Tibial nerve (tissue), 3 donors: ENCODE measurements at regions not wholly inside any gene's neighbourhood (a gene's known extent, or its start where the extent isn't known, plus 50 kb on each side); places are given as distances from the start of the nearest gene placed in this dataset.
A peak's percentile ranks its signal among the peaks of the same experiment; 100 is the strongest.

Source experiments
- POLR2A ChIP-seq, 2 donors: fragments of 450-650 bp; IDR thresholded peaks; one replicate each; pipeline ENCODE4 v1.6.1; 2017; ENCODE audit warnings: antibody characterized with exemption in 2 of 2, mild to moderate bottlenecking in 2 of 2, moderate library complexity in 2 of 2
- TF ChIP-seq, protein P1 (sequence below), 5 experiments: fragments of 200-600 bp in 3 of 5; fragments of 450-650 bp in 2 of 5; sonication (generic) in 3 of 5; IDR thresholded peaks; one replicate each; pipeline ENCODE4 v1.5.1; 2016 to 2019; ENCODE audit warnings: antibody characterized with exemption in 5 of 5, mild to moderate bottlenecking in 3 of 5, moderate library complexity in 2 of 5

GRCh38 chr11:23021287-23021863, 161.1 kb upstream of the CCDC179 start:
- TF ChIP-seq, protein P1, sequence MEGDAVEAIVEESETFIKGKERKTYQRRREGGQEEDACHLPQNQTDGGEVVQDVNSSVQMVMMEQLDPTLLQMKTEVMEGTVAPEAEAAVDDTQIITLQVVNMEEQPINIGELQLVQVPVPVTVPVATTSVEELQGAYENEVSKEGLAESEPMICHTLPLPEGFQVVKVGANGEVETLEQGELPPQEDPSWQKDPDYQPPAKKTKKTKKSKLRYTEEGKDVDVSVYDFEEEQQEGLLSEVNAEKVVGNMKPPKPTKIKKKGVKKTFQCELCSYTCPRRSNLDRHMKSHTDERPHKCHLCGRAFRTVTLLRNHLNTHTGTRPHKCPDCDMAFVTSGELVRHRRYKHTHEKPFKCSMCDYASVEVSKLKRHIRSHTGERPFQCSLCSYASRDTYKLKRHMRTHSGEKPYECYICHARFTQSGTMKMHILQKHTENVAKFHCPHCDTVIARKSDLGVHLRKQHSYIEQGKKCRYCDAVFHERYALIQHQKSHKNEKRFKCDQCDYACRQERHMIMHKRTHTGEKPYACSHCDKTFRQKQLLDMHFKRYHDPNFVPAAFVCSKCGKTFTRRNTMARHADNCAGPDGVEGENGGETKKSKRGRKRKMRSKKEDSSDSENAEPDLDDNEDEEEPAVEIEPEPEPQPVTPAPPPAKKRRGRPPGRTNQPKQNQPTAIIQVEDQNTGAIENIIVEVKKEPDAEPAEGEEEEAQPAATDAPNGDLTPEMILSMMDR (IDR thresholded peaks at IDR 0.05): peak in 3 of 5 experiments; percentile 17 to 25 (median 24)
- TF ChIP-seq POLR2A (IDR thresholded peaks at IDR 0.05): no peak
